ENCODE measurements at regions not wholly inside any gene's neighbourhood (a gene's known extent, or its start where the extent isn't known, plus 50 kb on each side); places are given as distances from the start of the nearest gene placed in this dataset.

DNA sequence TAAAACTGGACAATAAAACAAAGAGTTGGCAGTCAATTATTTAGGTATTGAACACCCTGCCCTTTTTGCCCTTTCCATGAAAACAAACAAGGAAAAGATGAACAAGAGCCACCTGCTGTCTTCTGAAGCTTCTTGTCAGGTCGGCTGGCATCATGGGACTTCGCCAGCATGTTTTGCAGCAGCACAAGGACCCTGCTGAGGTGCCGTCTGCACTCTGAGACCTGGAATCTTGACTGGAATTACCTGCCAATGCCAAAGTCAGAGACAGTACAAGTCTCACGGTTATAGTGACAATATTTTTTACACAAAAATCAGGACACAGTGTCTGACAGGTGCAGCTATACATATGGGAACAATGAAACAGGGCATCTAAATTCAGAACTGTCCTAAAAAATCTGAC is 284.5 kb downstream of the GASK1B start:
- no peaks in the 10 kb centered on the region for H3K4me1 ChIP-seq
- H3K27me3 ChIP-seq: no peaks in the 10 kb centered on the region
- peak in 1 of 5 donors; percentile 34 for DNase-seq
- H3K36me3 ChIP-seq: no peaks in the 10 kb centered on the region
- TF ChIP-seq, protein P1, sequence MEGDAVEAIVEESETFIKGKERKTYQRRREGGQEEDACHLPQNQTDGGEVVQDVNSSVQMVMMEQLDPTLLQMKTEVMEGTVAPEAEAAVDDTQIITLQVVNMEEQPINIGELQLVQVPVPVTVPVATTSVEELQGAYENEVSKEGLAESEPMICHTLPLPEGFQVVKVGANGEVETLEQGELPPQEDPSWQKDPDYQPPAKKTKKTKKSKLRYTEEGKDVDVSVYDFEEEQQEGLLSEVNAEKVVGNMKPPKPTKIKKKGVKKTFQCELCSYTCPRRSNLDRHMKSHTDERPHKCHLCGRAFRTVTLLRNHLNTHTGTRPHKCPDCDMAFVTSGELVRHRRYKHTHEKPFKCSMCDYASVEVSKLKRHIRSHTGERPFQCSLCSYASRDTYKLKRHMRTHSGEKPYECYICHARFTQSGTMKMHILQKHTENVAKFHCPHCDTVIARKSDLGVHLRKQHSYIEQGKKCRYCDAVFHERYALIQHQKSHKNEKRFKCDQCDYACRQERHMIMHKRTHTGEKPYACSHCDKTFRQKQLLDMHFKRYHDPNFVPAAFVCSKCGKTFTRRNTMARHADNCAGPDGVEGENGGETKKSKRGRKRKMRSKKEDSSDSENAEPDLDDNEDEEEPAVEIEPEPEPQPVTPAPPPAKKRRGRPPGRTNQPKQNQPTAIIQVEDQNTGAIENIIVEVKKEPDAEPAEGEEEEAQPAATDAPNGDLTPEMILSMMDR (IDR thresholded peaks at IDR 0.05): no peak
- TF ChIP-seq POLR2A (IDR thresholded peaks at IDR 0.05): no peak
- no peak overlapping the region for H3K27ac ChIP-seq
- no peak overlapping the region for H3K4me3 ChIP-seq
- intact Hi-C loops (cut with DNase I): no loop called here
- WGBS, 4 donors: 70 to 87% (median 81%) methylated on average over 4 of the region's 4 CpGs
- no peak for ATAC-seq
- H3K9me3 ChIP-seq: no peaks in the 10 kb centered on the region

DNA sequence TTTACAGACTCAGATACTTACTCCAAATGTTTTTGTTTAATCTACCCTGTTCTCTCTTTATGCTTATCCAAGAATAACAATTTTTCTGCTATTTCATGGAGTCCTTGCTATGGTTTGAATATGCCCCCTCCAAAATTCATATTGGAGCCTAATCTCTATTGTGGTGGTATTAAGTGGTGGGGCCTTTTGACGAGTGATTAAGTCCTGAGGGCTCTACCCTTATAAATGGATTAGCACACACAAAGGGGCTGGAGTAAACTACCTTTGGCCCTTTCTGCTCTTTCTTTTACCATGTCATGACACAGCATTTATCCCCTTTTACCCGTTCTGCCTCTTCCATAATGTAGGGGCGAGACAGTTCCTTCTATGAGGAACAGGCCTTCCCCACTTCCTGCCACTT is 285.5 kb downstream of the GASK1B start:
- H3K4me3 ChIP-seq: no peak overlapping the region
- no peaks in the 10 kb centered on the region for H3K4me1 ChIP-seq
- no peaks in the 10 kb centered on the region for H3K36me3 ChIP-seq
- intact Hi-C loops (cut with DNase I): no loop called here
- no peak for DNase-seq
- H3K27me3 ChIP-seq: no peaks in the 10 kb centered on the region
- no peaks in the 10 kb centered on the region for H3K9me3 ChIP-seq
- ATAC-seq: no peak
- H3K27ac ChIP-seq: no peak overlapping the region
- WGBS, 4 donors: 77 to 88% (median 83%) methylated on average over 3 of the region's 3 CpGs
- no peak for TF ChIP-seq POLR2A (IDR thresholded peaks at IDR 0.05)
- TF ChIP-seq, protein P1 (IDR thresholded peaks at IDR 0.05): no peak

DNA sequence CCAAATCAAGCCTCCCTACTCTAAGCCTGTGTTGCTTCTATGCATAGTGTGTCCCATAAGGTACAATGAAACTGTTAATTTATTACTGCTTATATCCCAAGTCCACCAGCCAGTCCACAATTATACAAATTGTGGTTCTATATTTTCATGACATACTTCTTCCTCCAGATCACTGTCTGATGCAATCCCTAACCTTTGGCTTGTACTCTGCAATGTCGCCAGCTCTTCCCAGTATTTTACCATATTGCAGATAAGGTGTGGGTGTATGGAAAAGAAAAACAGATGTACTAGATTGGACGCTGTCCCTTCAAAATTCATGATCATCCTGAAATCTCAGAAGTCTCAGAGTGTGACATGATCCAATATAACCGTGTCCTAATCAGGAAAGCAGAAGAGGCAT is 286.2 kb downstream of the GASK1B start:
- no peak for DNase-seq
- TF ChIP-seq, protein P1 (IDR thresholded peaks at IDR 0.05): no peak
- TF ChIP-seq POLR2A (IDR thresholded peaks at IDR 0.05): no peak
- Histone ChIP-seq H3K9me3 (no peaks in the 10 kb centered on the region), H3K4me1 (no peaks in the 10 kb centered on the region), H3K4me3 (no peak overlapping the region), H3K36me3 (no peaks in the 10 kb centered on the region), H3K27ac (no peak overlapping the region), H3K27me3 (no peaks in the 10 kb centered on the region)
- WGBS, 4 donors: 64 to 78% (median 70%) methylated on average over 3 of the region's 3 CpGs
- intact Hi-C loops (cut with DNase I): no loop called here
- no peak for ATAC-seq

DNA sequence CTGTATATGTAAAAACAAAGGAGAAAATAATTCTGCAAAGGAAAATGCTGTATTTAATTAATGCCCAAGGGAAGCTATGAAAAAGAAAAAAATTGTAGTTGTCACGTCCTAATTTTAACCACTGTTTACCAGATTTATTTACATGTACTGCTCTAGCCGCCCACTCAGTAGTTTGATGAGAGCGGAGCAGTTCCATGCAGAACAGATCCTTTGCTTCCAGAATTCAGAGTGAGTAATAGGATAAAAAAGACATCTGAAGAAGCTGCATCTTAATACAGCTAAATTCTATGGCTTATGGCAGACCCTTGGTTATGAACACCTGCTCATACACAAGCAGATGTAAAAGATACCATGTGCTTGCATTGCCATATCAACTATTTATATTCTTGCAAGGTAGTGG is 287.0 kb downstream of the GASK1B start:
- Histone ChIP-seq H3K4me1 (no peaks in the 10 kb centered on the region), H3K4me3 (no peak overlapping the region), H3K9me3 (no peaks in the 10 kb centered on the region), H3K36me3 (no peaks in the 10 kb centered on the region), H3K27me3 (no peaks in the 10 kb centered on the region), H3K27ac (no peak overlapping the region)
- WGBS, 4 donors: 43 to 72% (median 60%) methylated on average over 3 of the region's 3 CpGs
- intact Hi-C loops (cut with DNase I): no loop called here
- TF ChIP-seq, protein P1 (IDR thresholded peaks at IDR 0.05): no peak
- no peak for TF ChIP-seq POLR2A (IDR thresholded peaks at IDR 0.05)
- DNase-seq: no peak
- ATAC-seq: no peak
